MCF 10A (cell line): ENCODE measurements at regions not wholly inside any gene's neighbourhood (a gene's known extent, or its start where the extent isn't known, plus 50 kb on each side); places are given as distances from the start of the nearest gene placed in this dataset.
A peak's percentile ranks its signal among the peaks of the same experiment; 100 is the strongest.

Experiments used
- BruUV-seq: library from RNA; stranded (reverse); fragments of 400-500 nt; replicated peaks from 2 replicates; lab custom pipeline; 2021; lab: Mats Ljungman, UMichigan
- CTCF ChIA-PET: fragments of 300-600 bp; sonication (Branson Sonifier 250); formaldehyde crosslinking; extraction: SDS; loops from one replicate; lab custom pipeline; 2021; ENCODE audit warnings: antibody characterized with exemption, inconsistent platforms; lab: Yijun Ruan, JAX
- POLR2A ChIA-PET: fragments of 300-600, 350-650 bp; sonication (Branson Sonifier 250); formaldehyde crosslinking; extraction: SDS; loops from one replicate; lab custom pipeline; 2020; ENCODE audit warnings: antibody characterized with exemption, inconsistent platforms; lab: Yijun Ruan, JAX
- DNase-seq: peaks from one replicate; pipeline ENCODE4 v3.0.0-alpha.2; 2018; ENCODE audit not compliant: unreplicated experiment
- H3K27ac Mint-ChIP-seq: one replicate; pipeline ENCODE4 v1.8.0; 2022; ENCODE audit warnings: mild to moderate bottlenecking, low read depth, mixed read lengths; ENCODE audit not compliant: unreplicated experiment
- H3K27me3 Mint-ChIP-seq: one replicate; pipeline ENCODE4 v1.8.0; 2022; ENCODE audit warnings: mixed read lengths; ENCODE audit not compliant: insufficient read depth, unreplicated experiment
- H3K36me3 Mint-ChIP-seq: one replicate; pipeline ENCODE4 v1.8.0; 2022; ENCODE audit warnings: mild to moderate bottlenecking, moderate library complexity, mixed read lengths; ENCODE audit not compliant: insufficient read depth, unreplicated experiment
- H3K4me1 Mint-ChIP-seq: one replicate; pipeline ENCODE4 v1.8.0; 2022; ENCODE audit warnings: mixed read lengths; ENCODE audit not compliant: insufficient read depth, unreplicated experiment
- H3K4me3 Mint-ChIP-seq: one replicate; pipeline ENCODE4 v1.8.0; 2022; ENCODE audit warnings: mild to moderate bottlenecking, moderate library complexity, mixed read lengths; ENCODE audit not compliant: unreplicated experiment
- H3K9me3 Mint-ChIP-seq: one replicate; pipeline ENCODE4 v1.8.0; 2022; ENCODE audit warnings: mixed read lengths; ENCODE audit not compliant: unreplicated experiment
- CTCF ChIP-seq: fragments of 200-600 bp; IDR thresholded peaks from one replicate; pipeline ENCODE4 v1.8.0; 2022; ENCODE audit warnings: antibody characterized with exemption, mild to moderate bottlenecking; ENCODE audit not compliant: unreplicated experiment
- intact Hi-C: fragments of 100-400 bp; cut with micrococcal nuclease; formaldehyde crosslinking; loops from 2 replicates; pipeline ENCODE4 v1.14.1; 2022

- no peaks in the 10 kb centered on the region for H3K36me3 Mint-ChIP-seq
- intact Hi-C loops = loop anchor here (1.0 to 10.0 kb wide), 3 partner anchors 67 to 744 kb away; no protein-coding TSS in a partner anchor
- peak; percentile 39 for DNase-seq
- peaks cover 4% of the 10 kb centered on the region for H3K9me3 Mint-ChIP-seq
- POLR2A ChIA-PET = interaction anchor here (2.2 kb wide), 1 partner anchor 234 kb away, joined by 6 read pairs; no protein-coding TSS in a partner anchor
- no TSS peak for BruUV-seq
- peaks cover 28% of the 10 kb centered on the region for H3K27me3 Mint-ChIP-seq
- H3K27ac Mint-ChIP-seq = no peak overlapping the region
- no peak for TF ChIP-seq CTCF
- CTCF ChIA-PET = interaction anchor here (0.6 to 12.5 kb wide), 42 partner anchors 9 to 939 kb away, joined by 3 to 271 read pairs (median 4); no protein-coding TSS in a partner anchor
- H3K4me3 Mint-ChIP-seq = no peak overlapping the region
- H3K4me1 Mint-ChIP-seq = peaks cover 6% of the 10 kb centered on the region
These were observed 102.0 kb downstream of the IER5 start for GRCh38 chr1:181190364-181191035.

- DNase-seq = no peak
- Mint-ChIP-seq H3K27me3 (peaks cover 17% of the 10 kb centered on the region), H3K9me3 (peaks cover 6% of the 10 kb centered on the region), H3K4me3 (no peak overlapping the region), H3K27ac (no peak overlapping the region), H3K4me1 (peaks cover 6% of the 10 kb centered on the region), H3K36me3 (no peaks in the 10 kb centered on the region)
- no TSS peak for BruUV-seq
- ChIA-PET CTCF (interaction anchor here (0.6 to 12.5 kb wide), 32 partner anchors 11 to 745 kb away, joined by 3 to 271 read pairs (median 4); no protein-coding TSS in a partner anchor), POLR2A (interaction anchor here (1.2 kb wide), 1 partner anchor 60 kb away, joined by 4 read pairs; no protein-coding TSS in a partner anchor)
- intact Hi-C loops = loop anchor here (5.0 to 10.0 kb wide), 2 partner anchors 66 to 743 kb away; no protein-coding TSS in a partner anchor
- no peak for TF ChIP-seq CTCF
These were observed 103.1 kb downstream of the IER5 start for GRCh38 chr1:181191494-181192040.

- ChIA-PET POLR2A (interaction anchor here (1.2 kb wide), 1 partner anchor 59 kb away, joined by 4 read pairs; no protein-coding TSS in a partner anchor), CTCF (interaction anchor here (0.6 to 12.5 kb wide), 14 partner anchors 10 to 279 kb away, joined by 3 to 271 read pairs (median 7); no protein-coding TSS in a partner anchor)
- H3K36me3 Mint-ChIP-seq = no peaks in the 10 kb centered on the region
- H3K27me3 Mint-ChIP-seq = peaks cover 12% of the 10 kb centered on the region
- peaks cover 6% of the 10 kb centered on the region for H3K4me1 Mint-ChIP-seq
- no peak for TF ChIP-seq CTCF
- H3K27ac Mint-ChIP-seq = no peak overlapping the region
- H3K4me3 Mint-ChIP-seq = no peak overlapping the region
- no peak for DNase-seq
- peaks cover 6% of the 10 kb centered on the region for H3K9me3 Mint-ChIP-seq
- no TSS peak for BruUV-seq
- intact Hi-C loops = loop anchor here (5.0 to 10.0 kb wide), 2 partner anchors 65 to 742 kb away; no protein-coding TSS in a partner anchor
These were observed 103.8 kb downstream of the IER5 start for GRCh38 chr1:181192316-181192715.

GRCh38 chr1:181202986-181203555 lies 114.6 kb downstream of the IER5 start:
- no peak for TF ChIP-seq CTCF
- no peak for DNase-seq
- Mint-ChIP-seq H3K36me3 (no peaks in the 10 kb centered on the region), H3K27me3 (peaks cover 4% of the 10 kb centered on the region), H3K4me1 (no peaks in the 10 kb centered on the region), H3K4me3 (no peak overlapping the region), H3K27ac (no peak overlapping the region), H3K9me3 (no peaks in the 10 kb centered on the region)
- no TSS peak for BruUV-seq
- intact Hi-C loops = no loop called here
- CTCF ChIA-PET = interaction anchor here (0.6 to 2.7 kb wide), 5 partner anchors 13 to 766 kb away, joined by 3 to 27 read pairs (median 3); no protein-coding TSS in a partner anchor
- POLR2A ChIA-PET = no interaction called here
